IMR-90 (cell line): ENCODE measurements at regions not wholly inside any gene's neighbourhood (a gene's known extent, or its start where the extent isn't known, plus 50 kb on each side); places are given as distances from the start of the nearest gene placed in this dataset.

Experiments
- ATAC-seq: fragments of 200-7000 bp; cut with Tn5 transposase; 2 replicates; pipeline ENCODE4 v1.9.1; 2020; ENCODE audit warnings: low read depth, mild to moderate bottlenecking, moderate library complexity
- BruUV-seq: library from RNA; stranded (reverse); fragments of 400-500 nt; replicated peaks from 2 replicates; lab custom pipeline; 2021; lab: Mats Ljungman, UMichigan
- CTCF ChIA-PET: fragments of 300-600 bp; formaldehyde crosslinking; extraction: SDS; loops from one replicate; lab custom pipeline; 2021; ENCODE audit warnings: antibody characterized with exemption; lab: Yijun Ruan, JAX
- POLR2A ChIA-PET: fragments of 300-600 bp; sonication (Branson Sonifier 250); formaldehyde crosslinking; loops from one replicate; lab custom pipeline; 2022; ENCODE audit warnings: antibody characterized with exemption; ENCODE audit not compliant: unreplicated experiment; lab: Charles Lee
- DNase-seq: peaks from one replicate; pipeline ENCODE4 v3.0.0; 2013
- H2AFZ ChIP-seq: replicated peaks from 2 replicates; pipeline ENCODE3; 2013; ENCODE audit warnings: low read length, mild to moderate bottlenecking; ENCODE audit not compliant: poor library complexity
- H2AK5ac ChIP-seq: 2 replicates; pipeline ENCODE4 v1.6.1; 2013; ENCODE audit warnings: low read depth, low read length, inconsistent platforms
- H2AK9ac ChIP-seq: replicated peaks from 2 replicates; pipeline ENCODE3; 2013; ENCODE audit warnings: mild to moderate bottlenecking, low read depth, low read length, moderate library complexity; ENCODE audit not compliant: poor library complexity
- H2BK120ac ChIP-seq: 2 replicates; pipeline ENCODE4 v1.6.1; 2013; ENCODE audit warnings: low read depth, low read length, inconsistent platforms
- H2BK15ac ChIP-seq: 3 replicates; pipeline ENCODE4 v1.6.1; 2013; ENCODE audit warnings: low read depth, low read length, inconsistent platforms
- H2BK20ac ChIP-seq: 2 replicates; pipeline ENCODE4 v1.6.1; 2013; ENCODE audit warnings: low read depth, mild to moderate bottlenecking, inconsistent platforms, low read length, moderate library complexity
- H2BK5ac ChIP-seq: 2 replicates; pipeline ENCODE4 v1.6.1; 2013; ENCODE audit warnings: mild to moderate bottlenecking, low read depth, low read length, inconsistent platforms; ENCODE audit not compliant: poor library complexity, severe bottlenecking
- H3K14ac ChIP-seq: replicated peaks from 2 replicates; pipeline ENCODE4 v1.6.1; 2013; ENCODE audit warnings: low read depth, low read length, inconsistent platforms
- H3K18ac ChIP-seq: 2 replicates; pipeline ENCODE4 v1.6.1; 2013; ENCODE audit warnings: low read depth, low read length, control low read depth
- H3K23ac ChIP-seq: 2 replicates; pipeline ENCODE4 v1.6.1; 2013; ENCODE audit warnings: low read depth, low read length, inconsistent platforms
- H3K27ac ChIP-seq: 2 replicates; pipeline ENCODE4 v1.5.1; 2013; ENCODE audit warnings: mild to moderate bottlenecking, control low read depth, low read length; ENCODE audit not compliant: insufficient read depth
- H3K27me3 ChIP-seq: 2 replicates; pipeline ENCODE4 v1.6.1; 2013; ENCODE audit warnings: low read length; ENCODE audit not compliant: control insufficient read depth, insufficient read depth
- H3K36me3 ChIP-seq: 2 replicates; pipeline ENCODE4 v1.6.1; 2013; ENCODE audit warnings: low read length, mixed read lengths; ENCODE audit not compliant: control insufficient read depth, insufficient read depth
- H3K4ac ChIP-seq: 2 replicates; pipeline ENCODE4 v1.6.1; 2013; ENCODE audit warnings: low read depth, low read length, inconsistent platforms
- H3K4me1 ChIP-seq: 2 replicates; pipeline ENCODE4 v1.6.1; 2013; ENCODE audit warnings: low read length, mixed read lengths; ENCODE audit not compliant: control insufficient read depth, insufficient read depth
- H3K4me2 ChIP-seq: 2 replicates; pipeline ENCODE4 v1.6.1; 2013; ENCODE audit warnings: low read depth, mild to moderate bottlenecking, control low read depth, low read length, moderate library complexity
- H3K4me3 ChIP-seq: 2 replicates; pipeline ENCODE4 v1.5.1; 2013; ENCODE audit warnings: low read depth, mild to moderate bottlenecking, control low read depth, low read length, moderate library complexity; ENCODE audit not compliant: insufficient read depth
- H3K56ac ChIP-seq: 2 replicates; pipeline ENCODE4 v1.6.1; 2013; ENCODE audit warnings: low read length, inconsistent platforms; ENCODE audit not compliant: insufficient read depth; ENCODE audit errors: extremely low read depth
- H3K79me1 ChIP-seq, 2 experiments: 2 replicates each; pipeline ENCODE4 v1.6.1; 2013; ENCODE audit warnings: low read length in 2 of 2, inconsistent platforms in 1 of 2, low read depth in 1 of 2
- H3K9ac ChIP-seq: 2 replicates; pipeline ENCODE4 v1.6.1; 2013; ENCODE audit warnings: low read depth, low read length, control low read depth
- H3K9me1 ChIP-seq: 2 replicates; pipeline ENCODE4 v1.6.1; 2013; ENCODE audit warnings: low read length, inconsistent platforms; ENCODE audit not compliant: insufficient read depth
- H3K9me3 ChIP-seq: 2 replicates; pipeline ENCODE4 v1.6.1; 2013; ENCODE audit warnings: low read length; ENCODE audit not compliant: control insufficient read depth, insufficient read depth
- H4K20me1 ChIP-seq: 2 replicates; pipeline ENCODE4 v1.6.1; 2013; ENCODE audit warnings: low read length, inconsistent platforms; ENCODE audit not compliant: insufficient read depth
- H4K5ac ChIP-seq: 2 replicates; pipeline ENCODE4 v1.6.1; 2013; ENCODE audit warnings: mild to moderate bottlenecking, low read depth, low read length, control low read depth
- H4K8ac ChIP-seq, 2 experiments: 2 replicates each; pipeline ENCODE4 v1.6.1; 2013; ENCODE audit warnings: low read depth in 2 of 2, low read length in 2 of 2, control low read depth in 1 of 2, inconsistent platforms in 1 of 2
- H4K91ac ChIP-seq: 2 replicates; pipeline ENCODE4 v1.6.1; 2013; ENCODE audit warnings: low read depth, low read length, inconsistent platforms; ENCODE audit not compliant: insufficient read depth
- BHLHE40 ChIP-seq: fragments of 150-350 bp; IDR thresholded peaks from 2 replicates; pipeline ENCODE4 v1.6.1; 2016; ENCODE audit warnings: mild to moderate bottlenecking, low read depth, low read length
- CEBPB ChIP-seq: IDR thresholded peaks from 2 replicates; pipeline ENCODE4 v1.6.1; 2012; ENCODE audit warnings: low read depth, low read length, improper control_type of control experiment
- CHD1 ChIP-seq: IDR thresholded peaks from 2 replicates; pipeline ENCODE4 v1.6.1; 2012; ENCODE audit warnings: low read depth, low read length, improper control_type of control experiment
- CTCF ChIP-seq: conservative IDR thresholded peaks from 2 replicates; pipeline ENCODE4 v1.5.1; 2012; ENCODE audit warnings: mild to moderate bottlenecking, low read depth, low read length, improper control_type of control experiment
- ELK1 ChIP-seq: fragments of 150-350 bp; IDR thresholded peaks from 2 replicates; pipeline ENCODE4 v1.6.1; 2016; ENCODE audit warnings: low read depth, mild to moderate bottlenecking, low read length, moderate library complexity, borderline replicate concordance
- FOS ChIP-seq: fragments of 150-350 bp; IDR thresholded peaks from 2 replicates; pipeline ENCODE4 v1.6.1; 2016; ENCODE audit warnings: low read depth, low read length
- MAFK ChIP-seq: IDR thresholded peaks from 2 replicates; pipeline ENCODE4 v1.6.1; 2012; ENCODE audit warnings: low read depth, low read length, improper control_type of control experiment
- MAZ ChIP-seq: IDR thresholded peaks from 2 replicates; pipeline ENCODE4 v1.6.1; 2012; ENCODE audit warnings: low read depth, mild to moderate bottlenecking, low read length, improper control_type of control experiment, moderate library complexity, borderline replicate concordance
- MXI1 ChIP-seq: IDR thresholded peaks from 2 replicates; pipeline ENCODE4 v1.6.1; 2012; ENCODE audit warnings: low read depth, mild to moderate bottlenecking, low read length, moderate library complexity, borderline replicate concordance
- RAD21 ChIP-seq: IDR thresholded peaks from 2 replicates; pipeline ENCODE4 v1.6.1; 2012; ENCODE audit warnings: low read length, improper control_type of control experiment
- RCOR1 ChIP-seq: IDR thresholded peaks from 2 replicates; pipeline ENCODE4 v1.6.1; 2012; ENCODE audit warnings: mild to moderate bottlenecking, low read length, improper control_type of control experiment; ENCODE audit not compliant: insufficient replicate concordance
- RFX5 ChIP-seq: IDR thresholded peaks from 2 replicates; pipeline ENCODE4 v1.8.0; 2012; ENCODE audit warnings: low read depth, mild to moderate bottlenecking, low read length, moderate library complexity
- SMC3 ChIP-seq: fragments of 150-350 bp; IDR thresholded peaks from 2 replicates; pipeline ENCODE4 v1.6.1; 2016; ENCODE audit warnings: low read depth, mild to moderate bottlenecking, antibody characterized with exemption, low read length, moderate library complexity
- WGBS, 2 experiments: methylation state at CpG; one replicate each; pipeline versions ENCODE4 v1.1.5 to v1.1.7; 2013; ENCODE audit warnings: missing lambda C conversion rate in 2 of 2; ENCODE audit not compliant: insufficient read length in 1 of 2; ENCODE audit errors: extremely low coverage in 2 of 2; 5-methylcytosine and 5-hydroxymethylcytosine counted together
- dilution Hi-C: fragments of 300-500 bp; cut with HindIII; formaldehyde crosslinking; loops from one replicate; pipeline ENCODE4 v1.14.3; 2018; ENCODE audit warnings: low sequenced_read_pairs; ENCODE audit not compliant: unreplicated experiment
- in situ Hi-C: fragments of 300-500 bp; cut with MboI; formaldehyde crosslinking; loops from 3 replicates; pipeline ENCODE4 v1.14.3; 2019; ENCODE audit warnings: low sequenced_read_pairs, inconsistent platforms, mixed read lengths
- intact Hi-C: fragments of 100-400 bp; cut with micrococcal nuclease; formaldehyde crosslinking; loops from 2 replicates; pipeline ENCODE4 v1.10.0; 2022
- TF ChIP-seq, protein P1 (sequence below): fragments of 150-350 bp; IDR thresholded peaks from 2 replicates; pipeline ENCODE4 v1.6.1; 2017; ENCODE audit warnings: mild to moderate bottlenecking, antibody characterized with exemption, low read length, low read depth

GRCh38 chrX:122464341-122464740, 719.7 kb upstream of the GRIA3 start:
- Histone ChIP-seq H3K18ac (no peak overlapping the region), H3K27ac (no peak overlapping the region), H3K36me3 (no peaks in the 10 kb centered on the region), H4K20me1 (no peaks in the 10 kb centered on the region), H3K27me3 (no peaks in the 10 kb centered on the region), H4K91ac (no peak overlapping the region), H3K14ac (no peak overlapping the region), H2BK15ac (no peak overlapping the region), H2BK120ac (no peak overlapping the region), H2BK20ac (no peak overlapping the region), H4K5ac (no peak overlapping the region), H3K4ac (no peak overlapping the region), H3K4me2 (no peak overlapping the region), H3K79me1 (no peaks in the 10 kb centered on the region), H3K56ac (no peak overlapping the region), H3K23ac (no peak overlapping the region), H3K9me3 (no peaks in the 10 kb centered on the region), H2AK5ac (no peak overlapping the region), H3K4me1 (no peaks in the 10 kb centered on the region), H4K8ac (no peak overlapping the region), H3K9me1 (no peaks in the 10 kb centered on the region), H2AFZ (no peak overlapping the region), H2BK5ac (no peak overlapping the region), H3K4me3 (no peak overlapping the region), H3K9ac (no peak overlapping the region), H2AK9ac (no peak overlapping the region)
- ChIA-PET CTCF (no interaction called here), POLR2A (no interaction called here)
- ATAC-seq (no peak), DNase-seq (no peak)
- dilution Hi-C loops = no loop called here
- intact Hi-C loops = no loop called here
- in situ Hi-C loops = no loop called here
- TF ChIP-seq RFX5 = no peak
- no peak for TF ChIP-seq BHLHE40
- no peak for TF ChIP-seq MAZ
- no peak for TF ChIP-seq CTCF
- TF ChIP-seq CHD1 = no peak
- TF ChIP-seq RCOR1 = no peak
- no peak for TF ChIP-seq SMC3
- no peak for TF ChIP-seq FOS
- TF ChIP-seq MXI1 = no peak
- TF ChIP-seq, protein P1, sequence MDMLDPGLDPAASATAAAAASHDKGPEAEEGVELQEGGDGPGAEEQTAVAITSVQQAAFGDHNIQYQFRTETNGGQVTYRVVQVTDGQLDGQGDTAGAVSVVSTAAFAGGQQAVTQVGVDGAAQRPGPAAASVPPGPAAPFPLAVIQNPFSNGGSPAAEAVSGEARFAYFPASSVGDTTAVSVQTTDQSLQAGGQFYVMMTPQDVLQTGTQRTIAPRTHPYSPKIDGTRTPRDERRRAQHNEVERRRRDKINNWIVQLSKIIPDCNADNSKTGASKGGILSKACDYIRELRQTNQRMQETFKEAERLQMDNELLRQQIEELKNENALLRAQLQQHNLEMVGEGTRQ = no peak
- no peak for TF ChIP-seq RAD21
- no peak for TF ChIP-seq ELK1
- TF ChIP-seq CEBPB = no peak
- TF ChIP-seq MAFK = no peak
- BruUV-seq = no TSS peak
- no CpG with 5 or more reads among the region's 3 CpGs for whole genome bisulfite sequencing, 2 experiments
